ENCODE measurements at regions not wholly inside any gene's neighbourhood (a gene's known extent, or its start where the extent isn't known, plus 50 kb on each side); places are given as distances from the start of the nearest gene placed in this dataset.

DNA sequence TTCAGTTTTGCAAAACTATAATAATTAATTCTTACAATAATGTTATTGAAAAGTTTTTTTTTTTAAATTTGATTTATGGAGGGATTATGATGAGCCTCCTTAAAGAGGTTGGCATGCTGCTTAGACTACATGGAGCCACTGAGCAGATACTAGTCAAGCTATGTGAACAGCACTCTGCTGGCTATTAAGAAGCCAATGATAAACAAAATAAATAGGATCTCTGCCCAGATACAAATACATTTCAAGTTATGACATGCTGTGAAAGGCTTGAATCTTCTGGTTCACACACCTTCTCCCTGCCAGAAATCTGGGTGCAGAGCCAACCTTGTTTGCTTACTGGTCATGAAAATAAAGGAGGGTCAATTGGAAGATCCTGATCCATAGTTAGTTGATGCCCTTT is 107.4 kb upstream of the NAV3 start:
- no peak for DNase-seq

DNA sequence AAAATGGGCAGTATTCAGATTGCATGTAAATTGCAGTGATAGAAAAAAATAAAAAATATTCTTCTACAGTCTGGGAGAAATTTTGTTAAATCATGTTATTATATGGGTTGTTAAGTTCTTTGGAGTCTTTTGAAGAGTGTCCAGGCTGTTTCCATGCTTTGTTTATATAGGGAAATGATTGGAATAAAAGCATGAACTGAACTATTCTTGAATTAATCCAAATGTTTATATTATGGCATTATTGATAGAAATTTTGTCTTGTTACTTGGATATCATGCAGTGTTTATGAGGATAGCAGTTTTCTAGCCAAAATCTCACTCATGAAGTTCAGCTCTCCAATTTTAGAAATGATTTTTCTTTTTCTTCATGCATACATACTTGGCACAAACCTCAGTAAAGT is 108.2 kb upstream of the NAV3 start:
- DNase-seq = peak in 1 of 3 donors; percentile 39

DNA sequence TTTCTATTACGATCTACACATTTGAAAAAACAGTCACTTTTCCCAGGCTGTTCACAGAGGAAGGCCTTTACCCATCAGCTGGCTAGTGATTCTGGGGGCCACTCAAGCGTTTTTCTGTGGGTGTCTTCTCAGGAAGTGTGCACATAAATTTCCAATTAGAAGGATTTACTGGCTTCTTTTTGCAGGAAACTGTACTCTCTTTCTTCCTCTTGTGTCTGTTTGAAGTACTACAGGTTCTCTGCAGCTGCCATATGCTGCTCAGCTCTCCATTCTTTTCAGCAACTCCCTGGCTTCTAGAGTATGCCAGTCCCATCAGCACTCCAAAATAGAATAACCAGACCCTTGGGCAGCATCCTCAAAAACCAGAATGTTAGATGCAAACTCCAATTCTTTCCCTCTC is 110.4 kb upstream of the NAV3 start:
- DNase-seq = no peak

DNA sequence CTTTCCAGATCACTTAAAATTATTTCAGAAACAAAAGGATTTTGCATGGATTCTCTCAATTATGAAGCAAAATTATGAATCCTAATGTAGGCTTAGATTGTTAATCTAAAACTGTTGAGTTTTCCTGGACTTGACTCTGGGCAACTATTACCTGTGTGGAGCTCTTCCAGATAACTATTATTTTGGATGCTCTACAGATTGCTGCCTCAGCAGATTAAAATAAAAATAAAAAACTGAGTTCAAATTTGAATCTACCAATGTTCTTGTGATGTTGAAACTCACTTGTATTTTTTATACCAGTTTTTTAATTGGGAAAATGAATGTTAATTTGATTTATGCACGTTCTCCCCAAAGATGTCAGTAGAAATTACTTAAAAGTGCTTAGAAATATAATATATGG is 120.5 kb upstream of the NAV3 start:
- DNase-seq = no peak

DNA sequence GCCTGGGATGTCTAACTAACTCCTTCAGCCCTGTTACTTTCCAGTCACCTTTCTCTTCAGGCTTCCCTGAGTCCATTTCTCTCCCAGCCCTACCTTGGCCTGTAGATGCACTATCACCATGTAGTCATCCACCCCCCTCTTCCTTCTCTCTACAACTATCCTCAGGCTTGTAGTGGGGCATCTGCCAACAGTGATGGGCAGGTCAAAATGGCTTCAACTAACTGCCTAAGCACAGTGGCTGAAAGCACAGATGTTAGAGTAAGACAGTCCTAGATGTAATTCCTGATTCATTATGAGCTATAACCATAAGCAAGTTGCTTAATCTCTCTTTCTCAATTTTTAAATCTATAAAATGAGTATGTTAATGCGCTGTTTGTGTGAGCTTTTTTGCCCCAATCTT is 133.6 kb upstream of the NAV3 start:
- no peak for DNase-seq

DNA sequence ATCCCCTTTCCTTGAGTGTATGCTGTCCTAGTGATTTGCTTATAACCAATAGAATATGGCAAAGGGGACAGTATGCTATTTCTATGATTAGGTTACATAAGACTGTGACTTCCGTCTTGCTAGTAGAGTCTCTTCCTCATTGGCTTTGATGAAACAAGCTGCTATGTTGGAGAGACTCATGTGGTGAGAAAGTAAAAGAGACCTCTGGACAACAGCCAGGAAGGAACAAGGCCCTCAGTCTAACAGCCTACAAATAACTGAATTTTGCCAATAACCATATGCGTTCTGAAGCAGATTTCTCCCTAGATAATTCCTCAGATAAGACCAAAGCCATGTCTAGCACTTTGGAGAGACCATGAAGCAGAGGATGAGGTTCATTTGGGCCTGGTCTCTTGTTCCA is 134.5 kb upstream of the NAV3 start:
- no peak for DNase-seq

DNA sequence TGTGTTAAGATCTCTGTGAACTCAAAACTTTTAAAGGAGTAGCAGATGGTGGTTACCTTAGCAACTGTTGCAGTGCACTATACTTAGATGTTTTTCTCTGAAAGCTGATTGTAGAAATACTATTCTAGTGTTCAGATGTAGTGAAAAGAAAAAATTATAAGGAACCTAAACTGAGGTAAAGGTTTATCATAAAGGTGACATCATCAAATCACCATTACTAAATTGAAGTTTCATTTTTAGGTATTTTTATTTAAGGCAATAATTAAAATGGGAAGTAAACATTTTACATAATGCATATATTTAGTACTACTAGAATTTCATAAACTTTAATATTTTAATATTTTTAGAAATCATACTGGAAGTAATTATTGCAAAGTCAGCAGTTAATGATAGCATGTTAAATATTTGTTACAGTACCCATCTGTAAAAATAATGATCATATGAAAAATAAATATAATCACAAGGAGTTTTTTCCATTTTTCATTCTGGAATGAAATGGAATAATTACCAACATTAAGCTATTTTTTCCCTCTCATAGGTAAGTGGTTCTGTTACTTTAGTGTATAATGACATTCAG is 141.1 kb upstream of the NAV3 start:
- DNase-seq = no peak

DNA sequence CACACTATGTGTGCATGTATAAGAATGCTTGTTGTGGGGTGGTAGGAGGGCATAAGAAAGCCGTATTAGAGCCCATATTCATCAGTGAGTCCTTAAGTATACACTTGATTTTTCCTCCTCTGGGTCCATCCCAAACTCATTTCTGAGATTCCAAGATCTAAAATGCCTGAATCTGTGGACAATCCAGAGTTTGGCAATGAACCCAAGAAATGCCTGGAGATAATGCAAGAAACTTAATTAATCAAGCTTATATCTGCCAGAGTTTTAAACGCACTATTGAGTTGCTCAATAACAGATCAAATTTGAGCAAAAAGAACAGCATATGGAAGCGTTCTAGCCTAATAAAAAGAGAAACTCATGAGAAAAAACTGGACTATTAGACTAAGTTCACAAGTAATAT is 143.4 kb upstream of the NAV3 start:
- peak; percentile 23 to 63 (median 33) for DNase-seq

DNA sequence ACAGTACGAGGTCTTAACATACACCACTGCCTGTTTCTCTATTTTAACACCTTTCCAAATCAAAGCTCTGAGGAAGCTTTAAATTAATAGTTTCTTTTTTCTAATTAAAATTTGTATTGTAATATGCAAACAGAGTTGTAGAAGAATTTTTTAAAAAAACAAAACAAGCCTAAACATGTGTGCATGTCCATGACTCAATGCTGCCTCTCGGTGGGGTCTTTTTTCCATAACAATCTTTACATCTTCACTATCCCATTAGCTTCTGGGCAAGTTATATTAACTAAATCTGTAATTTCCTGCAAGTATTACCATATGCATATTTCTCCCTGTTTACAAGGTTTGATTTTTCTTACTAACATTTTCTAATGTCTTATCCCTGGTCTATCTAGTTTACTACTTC is 143.9 kb upstream of the NAV3 start:
- DNase-seq = peak in 2 of 3 donors; percentile 34 to 65

DNA sequence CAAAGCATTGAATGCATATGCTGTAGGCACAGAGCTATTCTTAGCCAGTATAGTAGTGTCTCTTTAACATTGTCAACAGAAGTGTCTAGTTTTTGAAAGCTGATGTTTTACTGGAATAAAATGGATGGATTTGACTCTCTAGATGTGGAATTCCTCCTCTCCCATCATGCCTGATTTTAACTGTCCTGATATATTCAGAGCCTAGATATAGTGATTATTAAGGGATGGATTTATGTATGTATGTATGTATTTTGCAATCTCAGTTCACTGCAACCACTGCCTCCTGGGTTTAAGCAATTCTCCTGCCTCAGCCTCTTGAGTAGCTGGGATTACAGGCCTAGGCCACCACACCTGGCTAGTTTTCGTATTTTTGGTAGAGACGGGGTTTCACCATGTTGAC is 144.8 kb upstream of the NAV3 start:
- DNase-seq = no peak

DNA sequence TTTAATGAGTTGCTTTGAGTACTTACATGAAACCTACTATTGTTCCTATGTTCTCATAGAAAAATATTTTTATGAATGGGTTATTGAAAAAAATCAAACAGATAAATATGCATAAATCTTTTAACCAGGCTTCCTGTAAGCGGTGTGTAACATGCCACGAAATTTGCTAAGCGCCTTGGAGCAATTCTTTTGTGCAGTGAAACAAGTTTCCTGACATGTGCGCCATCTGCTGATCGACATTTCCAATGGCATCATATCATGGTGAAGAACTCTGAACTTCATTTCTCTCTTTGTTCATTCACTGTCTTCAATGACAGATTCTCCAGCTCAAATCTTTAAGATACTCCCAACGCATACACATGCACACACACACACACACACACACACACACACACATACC is 145.6 kb upstream of the NAV3 start:
- DNase-seq = peak; percentile 72 to 86 (median 77)

DNA sequence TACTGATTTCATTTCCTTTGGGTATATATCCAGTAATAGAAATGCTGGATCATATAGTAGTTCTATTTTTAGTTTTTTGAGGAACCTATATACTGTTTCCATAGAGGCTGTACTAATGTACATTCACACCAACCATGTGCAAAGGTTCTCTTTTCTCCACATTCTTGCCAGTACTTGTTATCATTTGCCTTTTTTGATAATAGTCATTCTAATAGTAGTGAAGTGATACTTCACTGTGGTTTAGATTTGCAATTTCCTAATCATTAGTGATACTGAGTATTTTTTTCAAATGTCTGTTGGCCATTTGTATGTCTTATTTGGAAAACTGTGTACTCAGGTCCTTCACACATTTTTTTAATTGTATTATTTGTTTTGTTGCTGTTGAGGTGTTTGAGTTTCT is 148.2 kb upstream of the NAV3 start:
- DNase-seq = no peak

DNA sequence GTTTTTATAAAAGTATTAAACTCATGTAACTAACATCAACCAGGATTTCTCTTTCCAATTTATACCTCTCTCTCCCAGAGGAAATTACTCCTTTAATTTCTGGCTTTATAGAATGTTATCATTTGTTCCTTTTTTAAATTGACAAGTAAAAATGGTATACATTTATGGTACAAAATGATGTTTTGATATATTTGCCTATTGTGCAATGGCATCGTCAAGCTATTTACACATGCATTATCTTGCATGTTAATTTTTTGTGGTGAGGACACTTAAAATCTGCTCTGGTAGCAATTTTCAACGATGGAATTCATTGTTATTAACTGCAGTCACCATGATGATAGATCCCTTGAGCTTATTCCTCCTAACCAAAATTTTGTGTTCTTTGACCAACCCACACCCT is 149.0 kb upstream of the NAV3 start:
- DNase-seq = no peak

DNA sequence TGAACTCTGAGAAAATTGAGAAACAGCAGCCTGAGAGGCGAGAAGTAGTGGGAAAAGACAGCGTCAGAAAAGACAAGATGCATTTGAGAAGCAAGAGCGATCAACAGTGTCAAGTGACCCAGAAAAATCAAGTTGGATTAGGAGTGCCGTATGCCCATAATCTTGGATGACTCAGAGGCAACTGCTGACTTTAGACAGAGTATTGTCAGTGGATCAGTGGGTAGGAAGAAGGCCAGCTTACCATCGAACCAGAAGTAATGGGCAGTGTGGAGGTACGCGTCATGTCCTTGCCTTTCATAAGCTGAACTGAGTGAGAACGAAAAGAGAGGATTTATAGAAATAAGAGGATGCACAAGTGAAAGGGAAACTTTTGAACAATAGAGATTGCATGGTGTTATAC is 151.0 kb upstream of the NAV3 start:
- no peak for DNase-seq

DNA sequence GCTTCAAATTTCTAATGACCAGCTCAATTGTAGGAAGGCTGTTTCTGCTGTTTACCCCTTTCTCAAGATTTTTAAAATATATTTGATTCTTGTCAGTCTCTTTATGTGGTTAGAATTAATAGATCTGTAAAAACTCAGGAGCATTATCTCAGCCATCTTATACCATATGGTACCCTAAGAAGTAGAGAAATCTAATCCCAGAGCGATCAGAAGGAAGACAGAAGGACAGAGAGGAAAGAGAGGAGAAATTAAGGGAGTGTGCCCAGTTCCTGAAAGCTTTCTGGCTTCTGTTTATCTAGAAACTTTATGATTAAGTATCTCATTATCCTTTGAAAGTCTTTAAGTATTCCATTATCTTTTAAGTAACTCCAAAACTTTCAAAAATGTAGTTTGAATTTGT is 152.1 kb upstream of the NAV3 start:
- DNase-seq = no peak

DNA sequence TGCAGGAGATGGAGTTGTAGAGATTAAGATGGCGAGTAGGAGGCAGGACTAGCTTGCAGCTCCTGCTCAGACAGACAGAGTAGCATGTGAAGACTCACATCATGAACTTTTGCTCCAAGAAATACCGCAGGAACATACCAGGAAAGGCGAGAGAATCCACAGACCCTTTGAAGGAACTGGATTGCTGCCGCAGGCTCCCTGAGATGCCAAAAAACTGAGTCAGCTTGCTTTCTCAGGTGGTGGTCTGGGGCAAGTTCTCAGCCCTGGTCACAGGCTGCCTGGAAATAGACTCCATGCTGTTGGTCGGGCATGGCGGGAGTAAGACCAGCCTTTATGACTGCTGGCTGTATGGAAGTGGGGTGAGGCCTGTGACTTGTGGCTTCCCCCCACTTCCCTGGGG is 163.6 kb upstream of the NAV3 start:
- no peak for DNase-seq

DNA sequence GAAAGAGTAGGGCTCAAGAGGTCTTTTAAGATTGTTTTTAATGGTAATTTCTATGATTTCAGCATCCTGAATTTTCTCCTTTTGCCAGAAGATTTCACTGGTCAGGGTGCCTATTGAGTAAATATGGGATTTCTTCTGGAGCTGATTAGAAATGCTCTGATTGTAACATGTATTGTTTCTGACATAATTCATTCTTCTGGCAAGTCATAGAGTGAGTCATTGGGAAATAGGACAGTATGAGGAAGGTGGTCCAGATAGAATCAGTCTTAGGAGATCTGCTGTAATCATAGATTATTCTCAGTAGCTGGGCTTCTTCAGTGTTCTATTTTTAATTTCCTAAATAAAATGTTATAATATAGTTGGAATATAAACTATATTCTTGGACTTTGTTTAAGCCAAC is 182.0 kb upstream of the NAV3 start:
- peak; percentile 14 to 30 (median 23) for DNase-seq

DNA sequence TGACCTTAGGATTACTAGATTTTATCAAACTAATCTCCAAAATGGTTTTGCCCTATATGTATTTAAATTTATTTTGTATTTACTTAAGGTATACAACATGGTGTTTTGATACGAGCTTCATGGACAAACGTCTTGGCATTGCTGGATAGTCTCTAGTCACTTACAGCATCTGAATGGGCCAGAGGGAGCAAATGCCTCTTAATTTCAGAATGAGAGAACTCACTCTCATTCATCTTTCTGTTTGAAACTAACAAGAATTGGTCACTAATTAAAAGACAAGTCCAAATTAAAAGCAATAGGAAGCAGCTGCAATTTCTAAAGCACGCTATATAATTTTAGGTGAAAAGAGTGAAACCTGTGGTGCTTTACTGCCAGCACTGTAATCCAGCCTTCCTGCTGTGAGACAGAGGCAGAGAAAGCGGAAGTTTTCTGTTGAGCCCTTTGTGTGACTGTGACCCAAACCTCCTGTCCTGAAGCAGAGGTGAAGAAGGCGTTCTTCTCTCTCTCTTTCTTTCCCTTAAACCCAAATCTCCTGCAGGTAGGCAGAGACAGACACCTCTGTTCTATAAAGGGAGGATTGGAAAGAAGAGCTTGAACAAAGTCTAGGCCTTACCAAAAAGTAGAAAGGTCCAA is 184.6 kb upstream of the NAV3 start:
- no peak for DNase-seq

DNA sequence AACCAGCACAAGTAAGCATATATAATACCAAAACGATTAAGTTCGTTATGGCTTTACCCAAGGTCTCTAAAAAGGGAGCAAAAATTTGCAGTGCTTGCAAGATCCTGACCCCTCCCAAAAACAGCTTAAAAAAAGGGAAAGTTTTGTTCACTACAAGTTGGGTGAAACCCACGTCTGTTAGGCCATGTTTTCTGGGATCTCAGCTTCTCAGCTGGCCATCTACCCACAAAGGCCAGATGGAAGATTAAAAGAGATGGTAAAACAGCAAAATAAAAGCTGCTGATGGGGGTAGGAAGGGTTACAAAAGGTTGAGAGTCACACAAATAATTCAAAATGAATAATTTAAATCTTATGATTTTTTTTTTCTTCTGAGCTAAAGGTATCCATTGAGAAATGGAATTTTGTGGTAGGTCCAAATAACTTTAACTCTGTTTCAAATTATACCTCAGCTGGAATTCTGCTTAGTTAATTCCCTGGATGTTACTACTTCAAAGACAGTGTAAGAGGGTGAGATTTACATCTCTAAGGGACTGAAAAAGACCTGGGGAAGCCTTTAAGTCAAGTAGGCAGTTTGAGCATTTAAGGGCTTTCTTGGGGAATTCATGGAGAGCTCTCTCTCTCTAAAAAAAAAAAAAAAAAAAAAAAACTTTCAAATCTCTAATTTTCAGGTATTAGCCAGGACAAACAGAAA is 185.6 kb upstream of the NAV3 start:
- DNase-seq = no peak

DNA sequence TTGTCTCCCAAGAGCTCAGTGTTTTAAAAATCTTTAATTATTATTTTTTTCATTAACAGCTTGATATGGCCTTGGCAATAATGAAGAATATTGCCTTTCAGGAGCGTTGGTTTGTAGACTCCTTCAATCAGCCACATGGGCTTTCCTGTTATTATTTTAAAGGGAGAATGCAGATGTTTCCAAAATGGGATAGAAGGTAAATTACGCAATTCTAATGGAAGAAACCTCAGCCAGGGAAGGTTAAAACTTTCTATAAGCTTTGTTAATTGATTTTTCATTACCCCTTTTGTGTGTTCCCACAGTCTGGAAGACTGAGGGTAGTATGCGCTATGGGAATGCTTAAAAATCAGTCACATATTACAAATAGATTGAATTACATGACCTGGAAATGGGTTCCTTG is 188.4 kb upstream of the NAV3 start:
- DNase-seq = no peak

DNA sequence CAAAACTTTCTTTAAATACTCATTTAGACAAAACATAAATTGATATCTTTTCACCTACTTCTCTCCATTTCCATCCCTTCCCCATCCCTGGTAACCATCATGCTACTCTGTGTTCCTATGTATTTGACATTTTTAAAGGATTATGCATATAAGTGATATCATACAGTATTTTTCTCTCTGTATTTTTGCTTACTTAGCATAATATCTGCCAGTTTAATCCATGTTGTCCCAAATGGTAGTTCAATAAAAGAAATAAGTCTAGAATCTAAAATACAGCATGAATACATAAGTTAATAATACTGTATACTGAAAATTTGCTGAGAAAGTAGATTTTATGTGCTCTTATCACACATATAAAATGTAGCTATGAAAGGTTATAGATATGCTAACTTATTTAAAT is 190.3 kb upstream of the NAV3 start:
- DNase-seq = no peak

DNA sequence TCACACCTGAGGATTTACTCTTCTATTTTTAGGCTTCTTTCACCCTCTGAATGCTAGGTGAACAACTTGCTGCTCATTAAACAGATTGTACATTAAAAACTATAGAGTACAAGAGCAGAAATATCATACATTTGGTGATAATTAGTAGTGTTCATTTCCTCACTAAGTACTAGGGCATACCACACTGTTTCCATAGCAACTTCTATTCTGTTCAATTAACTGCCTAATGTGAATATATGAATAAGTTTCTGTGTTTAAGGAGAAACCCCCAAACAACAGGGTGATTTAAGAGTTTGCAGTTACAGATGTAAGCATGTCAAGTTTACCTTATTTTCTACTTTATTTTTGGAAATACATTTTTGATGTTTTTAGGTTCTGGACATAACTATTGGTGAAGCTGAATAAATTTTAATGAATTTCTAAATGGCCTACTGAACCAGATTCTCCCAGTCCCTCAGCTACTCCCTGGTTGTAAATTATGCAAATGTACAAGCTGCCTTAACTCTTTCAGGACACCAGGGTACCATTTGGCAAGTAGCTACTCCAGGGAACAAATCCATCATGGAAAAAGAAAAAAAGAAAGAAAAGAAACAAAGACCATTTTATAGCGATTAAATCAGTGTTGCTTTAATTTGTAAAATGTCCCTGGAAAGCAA is 199.8 kb upstream of the NAV3 start:
- DNase-seq = no peak

DNA sequence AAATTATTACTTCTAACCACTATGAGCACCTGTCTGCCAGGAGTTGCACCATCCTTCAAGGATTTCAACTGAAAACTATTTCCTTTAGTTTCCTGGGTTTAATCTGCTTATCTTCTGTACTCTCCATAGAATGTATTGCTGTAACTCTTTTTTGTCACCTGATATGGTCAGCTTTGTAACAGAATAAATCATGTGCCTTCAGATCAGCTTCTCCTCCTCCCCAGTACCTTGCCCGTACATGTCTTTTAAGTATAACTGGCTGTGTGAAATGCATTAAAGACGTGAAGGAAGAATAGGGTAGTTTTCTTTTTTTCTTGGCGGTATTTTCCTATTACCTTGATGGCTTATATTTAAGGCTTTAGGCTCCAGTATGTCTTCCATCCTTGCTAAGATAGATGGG is 200.3 kb upstream of the NAV3 start:
- DNase-seq = no peak
